ENCODE measurements at regions not wholly inside any gene's neighbourhood (a gene's known extent, or its start where the extent isn't known, plus 50 kb on each side); places are given as distances from the start of the nearest gene placed in this dataset.

GRCh38 chr10:85168243-85168642 is 839.9 kb downstream of the CCSER2 start:
- no peaks in the 10 kb centered on the region for H3K9me2 ChIP-seq (replicated peaks; ENCODE audit: insufficient read depth, low read length)
- TF ChIP-seq CTCF (IDR thresholded peaks at IDR 0.05; ENCODE audit: insufficient read depth, low read length, poor library complexity, severe bottlenecking): no peak
- no peak for TF ChIP-seq EZH2phosphoT487 (conservative IDR thresholded peaks at IDR 0.05; ENCODE audit: low read length)
- no peaks in the 10 kb centered on the region for H3K79me2 ChIP-seq (ENCODE audit: insufficient read depth, low read length)

GRCh38 chr10:85170026-85170425 is 841.6 kb downstream of the CCSER2 start:
- H3F3A ChIP-seq (ENCODE audit: insufficient read depth): no peaks in the 10 kb centered on the region
- H2AFZ ChIP-seq (ENCODE audit: low read depth, low read length, severe bottlenecking): no peak overlapping the region
- no peak for TF ChIP-seq CTCF (IDR thresholded peaks at IDR 0.05; ENCODE audit: insufficient read depth, low read length, poor library complexity, severe bottlenecking)
- no peak for TF ChIP-seq EZH2phosphoT487 (conservative IDR thresholded peaks at IDR 0.05; ENCODE audit: low read length)
- no peaks in the 10 kb centered on the region for H3K36me3 ChIP-seq (ENCODE audit: low read length)
- no peaks in the 10 kb centered on the region for H3K9me2 ChIP-seq (replicated peaks; ENCODE audit: insufficient read depth, low read length)
- H3K9ac ChIP-seq (ENCODE audit: low read length): no peak overlapping the region
- no peaks in the 10 kb centered on the region for H3K27me3 ChIP-seq (ENCODE audit: low read length)
- H3K79me2 ChIP-seq (ENCODE audit: insufficient read depth, low read length): no peaks in the 10 kb centered on the region
- no peak overlapping the region for H3K4me3 ChIP-seq (ENCODE audit: insufficient read depth, low read length, poor library complexity, severe bottlenecking)
- no peaks in the 10 kb centered on the region for H4K20me1 ChIP-seq (ENCODE audit: low read depth, low read length)
- H3K4me2 ChIP-seq (ENCODE audit: low read depth, low read length, poor library complexity, severe bottlenecking): no peak overlapping the region
- H3K27ac ChIP-seq (ENCODE audit: low read depth, low read length): no peak overlapping the region
- H3K9me3 ChIP-seq (ENCODE audit: insufficient read depth, low read length): no peaks in the 10 kb centered on the region

More at GRCh38 chr10:85168243-85168642, 839.9 kb downstream of the CCSER2 start:
- H3K27me3 ChIP-seq (ENCODE audit: low read length): no peaks in the 10 kb centered on the region
- no peak overlapping the region for H3K27ac ChIP-seq (ENCODE audit: low read depth, low read length)
- H3K36me3 ChIP-seq (ENCODE audit: low read length): no peaks in the 10 kb centered on the region
- H3K9ac ChIP-seq (ENCODE audit: low read length): no peak overlapping the region
- no peaks in the 10 kb centered on the region for H3K9me3 ChIP-seq (ENCODE audit: insufficient read depth, low read length)
- H3K4me3 ChIP-seq (ENCODE audit: insufficient read depth, low read length, poor library complexity, severe bottlenecking): no peak overlapping the region
- no peak overlapping the region for H3K4me2 ChIP-seq (ENCODE audit: low read depth, low read length, poor library complexity, severe bottlenecking)
- H3F3A ChIP-seq (ENCODE audit: insufficient read depth): no peaks in the 10 kb centered on the region
- H2AFZ ChIP-seq (ENCODE audit: low read depth, low read length, severe bottlenecking): no peak overlapping the region
- no peaks in the 10 kb centered on the region for H4K20me1 ChIP-seq (ENCODE audit: low read depth, low read length)

GRCh38 chr10:85175635-85176034 is 847.2 kb downstream of the CCSER2 start:
- Histone ChIP-seq H2AFZ (ENCODE audit: low read depth, low read length, severe bottlenecking) (no peak overlapping the region), H3K9me3 (ENCODE audit: insufficient read depth, low read length) (no peaks in the 10 kb centered on the region), H3K9me2 (replicated peaks; ENCODE audit: insufficient read depth, low read length) (no peaks in the 10 kb centered on the region), H3K36me3 (ENCODE audit: low read length) (no peaks in the 10 kb centered on the region), H3K4me2 (ENCODE audit: low read depth, low read length, poor library complexity, severe bottlenecking) (no peak overlapping the region), H3K79me2 (ENCODE audit: insufficient read depth, low read length) (no peaks in the 10 kb centered on the region), H3K4me3 (ENCODE audit: insufficient read depth, low read length, poor library complexity, severe bottlenecking) (no peak overlapping the region), H3K27ac (ENCODE audit: low read depth, low read length) (no peak overlapping the region), H3K27me3 (ENCODE audit: low read length) (no peaks in the 10 kb centered on the region), H3F3A (ENCODE audit: insufficient read depth) (no peaks in the 10 kb centered on the region), H3K9ac (ENCODE audit: low read length) (no peak overlapping the region), H4K20me1 (ENCODE audit: low read depth, low read length) (no peaks in the 10 kb centered on the region)
- TF ChIP-seq CTCF (IDR thresholded peaks at IDR 0.05; ENCODE audit: insufficient read depth, low read length, poor library complexity, severe bottlenecking) (no peak), EZH2phosphoT487 (conservative IDR thresholded peaks at IDR 0.05; ENCODE audit: low read length) (no peak)
